ENCODE measurements at regions not wholly inside any gene's neighbourhood (a gene's known extent, or its start where the extent isn't known, plus 50 kb on each side); places are given as distances from the start of the nearest gene placed in this dataset.

- no peak overlapping the region for H3K4me3 ChIP-seq (ENCODE audit: low read depth, low read length)
- no peak for TF ChIP-seq CTCF (IDR thresholded peaks at IDR 0.05; ENCODE audit: borderline replicate concordance, insufficient read depth, low read depth, low read length)
Observed at GRCh38 chr2:136251197-136251884, 133.4 kb upstream of the CXCR4 start.

GRCh38 chr2:136250131-136250530 is 132.2 kb upstream of the CXCR4 start:
- no peak for TF ChIP-seq CTCF (IDR thresholded peaks at IDR 0.05; ENCODE audit: borderline replicate concordance, insufficient read depth, low read depth, low read length)
- H3K4me3 ChIP-seq (ENCODE audit: low read depth, low read length) = no peak overlapping the region

- H3K4me3 ChIP-seq (ENCODE audit: low read depth, low read length) = no peak overlapping the region
- no peak for TF ChIP-seq CTCF (IDR thresholded peaks at IDR 0.05; ENCODE audit: borderline replicate concordance, insufficient read depth, low read depth, low read length)
Observed at GRCh38 chr2:136248907-136249306, 131.0 kb upstream of the CXCR4 start.

- H3K4me3 ChIP-seq (ENCODE audit: low read depth, low read length) = no peak overlapping the region
- TF ChIP-seq CTCF (IDR thresholded peaks at IDR 0.05; ENCODE audit: borderline replicate concordance, insufficient read depth, low read depth, low read length) = no peak
Observed at GRCh38 chr2:136248242-136248641, 130.3 kb upstream of the CXCR4 start.

GRCh38 chr2:136247204-136247950 is 129.4 kb upstream of the CXCR4 start:
- no peak overlapping the region for H3K4me3 ChIP-seq (ENCODE audit: low read depth, low read length)
- no peak for TF ChIP-seq CTCF (IDR thresholded peaks at IDR 0.05; ENCODE audit: borderline replicate concordance, insufficient read depth, low read depth, low read length)

- H3K4me3 ChIP-seq (ENCODE audit: low read depth, low read length) = no peak overlapping the region
- no peak for TF ChIP-seq CTCF (IDR thresholded peaks at IDR 0.05; ENCODE audit: borderline replicate concordance, insufficient read depth, low read depth, low read length)
Observed at GRCh38 chr2:136246086-136246669, 128.2 kb upstream of the CXCR4 start.
